Astrocyte of the spinal cord (primary cell): ENCODE measurements at regions not wholly inside any gene's neighbourhood (a gene's known extent, or its start where the extent isn't known, plus 50 kb on each side); places are given as distances from the start of the nearest gene placed in this dataset.

ENCODE experiments used
- DNase-seq: peaks from one replicate; pipeline ENCODE4 v3.0.0; 2011; ENCODE audit warnings: low read depth, low spot score
- H3K4me3 ChIP-seq: 2 replicates; pipeline ENCODE4 v1.5.1; 2011; ENCODE audit warnings: low read depth, mild to moderate bottlenecking, low read length, moderate library complexity
- in situ Hi-C: cut with HindIII; loops from 2 replicates; pipeline ENCODE4 v1.10.0; 2017; ENCODE audit warnings: low sequenced_read_pairs
- TF ChIP-seq, protein P1 (sequence below): IDR thresholded peaks from 2 replicates; pipeline ENCODE4 v1.5.1; 2012; ENCODE audit warnings: low read depth, mild to moderate bottlenecking, low read length, inconsistent platforms

DNA sequence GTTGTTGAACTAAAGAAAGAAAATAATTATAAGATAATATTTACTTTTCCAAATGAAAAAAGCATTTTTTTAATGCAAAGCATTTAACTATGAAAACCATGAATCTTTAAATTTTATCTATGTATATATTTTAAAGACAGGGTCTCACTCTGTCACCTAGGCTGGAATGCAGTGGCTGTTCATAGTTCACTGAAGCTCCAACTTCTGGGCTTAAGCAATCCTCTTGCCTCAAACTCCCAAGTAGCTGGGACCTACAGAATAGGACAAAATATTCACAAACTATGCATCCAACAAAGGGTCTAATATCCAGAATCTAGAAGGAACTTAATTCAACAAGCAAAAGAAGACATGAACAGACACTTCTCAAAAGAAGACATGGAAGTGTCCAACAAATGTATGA lies 55.9 kb upstream of the ALB start:
- in situ Hi-C loops = no loop called here
- H3K4me3 ChIP-seq = no peak overlapping the region
- TF ChIP-seq, protein P1, sequence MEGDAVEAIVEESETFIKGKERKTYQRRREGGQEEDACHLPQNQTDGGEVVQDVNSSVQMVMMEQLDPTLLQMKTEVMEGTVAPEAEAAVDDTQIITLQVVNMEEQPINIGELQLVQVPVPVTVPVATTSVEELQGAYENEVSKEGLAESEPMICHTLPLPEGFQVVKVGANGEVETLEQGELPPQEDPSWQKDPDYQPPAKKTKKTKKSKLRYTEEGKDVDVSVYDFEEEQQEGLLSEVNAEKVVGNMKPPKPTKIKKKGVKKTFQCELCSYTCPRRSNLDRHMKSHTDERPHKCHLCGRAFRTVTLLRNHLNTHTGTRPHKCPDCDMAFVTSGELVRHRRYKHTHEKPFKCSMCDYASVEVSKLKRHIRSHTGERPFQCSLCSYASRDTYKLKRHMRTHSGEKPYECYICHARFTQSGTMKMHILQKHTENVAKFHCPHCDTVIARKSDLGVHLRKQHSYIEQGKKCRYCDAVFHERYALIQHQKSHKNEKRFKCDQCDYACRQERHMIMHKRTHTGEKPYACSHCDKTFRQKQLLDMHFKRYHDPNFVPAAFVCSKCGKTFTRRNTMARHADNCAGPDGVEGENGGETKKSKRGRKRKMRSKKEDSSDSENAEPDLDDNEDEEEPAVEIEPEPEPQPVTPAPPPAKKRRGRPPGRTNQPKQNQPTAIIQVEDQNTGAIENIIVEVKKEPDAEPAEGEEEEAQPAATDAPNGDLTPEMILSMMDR = no peak

DNA sequence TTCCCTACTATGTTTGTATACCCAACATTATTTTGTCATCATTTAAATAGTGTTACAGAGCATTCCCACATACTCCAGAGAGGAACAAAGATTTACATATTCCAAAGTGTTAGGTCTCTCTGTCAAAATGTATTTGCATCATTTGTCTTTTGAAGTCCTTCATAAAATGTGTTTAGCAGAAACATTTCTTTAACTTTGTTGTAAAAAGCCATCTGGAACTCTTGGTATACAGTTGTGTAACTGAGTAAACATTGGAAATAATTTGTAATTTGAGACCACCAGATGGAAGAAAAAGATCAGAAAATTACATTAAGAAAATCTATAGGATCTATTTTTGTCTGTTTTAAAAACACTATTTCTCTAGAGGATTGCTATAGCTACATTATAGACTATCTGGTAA lies 56.6 kb upstream of the ALB start:
- TF ChIP-seq, protein P1 = no peak
- DNase-seq = no peak
- in situ Hi-C loops = no loop called here
- H3K4me3 ChIP-seq = no peak overlapping the region

More for the DNA sequence above, 55.9 kb upstream of the ALB start:
- no peak for DNase-seq

DNA sequence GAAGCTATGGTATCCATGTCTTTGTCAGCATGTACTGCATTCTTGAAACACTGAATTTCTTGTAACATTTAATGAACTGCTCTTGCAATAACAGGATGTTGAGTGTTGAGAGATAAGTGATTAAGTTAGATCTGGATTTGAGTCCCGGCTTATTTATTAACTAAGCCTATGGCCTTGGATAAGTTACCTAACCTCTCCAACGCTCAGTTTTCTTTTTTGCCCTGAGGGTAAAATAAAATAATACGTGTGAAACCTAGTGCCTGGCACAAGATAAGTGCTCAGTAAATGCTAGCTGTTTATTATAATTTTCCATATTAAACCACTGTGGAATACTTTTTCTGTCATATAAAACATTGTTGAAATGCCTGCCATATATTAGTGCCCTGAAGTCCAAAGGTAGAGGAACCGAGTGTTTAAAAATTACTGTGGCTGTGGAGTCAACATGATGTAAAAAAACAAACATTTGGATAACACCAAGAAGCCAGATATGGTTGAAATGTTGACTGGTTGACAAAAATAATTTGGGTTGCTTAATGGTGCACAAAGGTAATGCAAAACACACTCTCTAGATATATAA lies 58.6 kb upstream of the ALB start:
- DNase-seq = no peak
- in situ Hi-C loops = no loop called here

DNA sequence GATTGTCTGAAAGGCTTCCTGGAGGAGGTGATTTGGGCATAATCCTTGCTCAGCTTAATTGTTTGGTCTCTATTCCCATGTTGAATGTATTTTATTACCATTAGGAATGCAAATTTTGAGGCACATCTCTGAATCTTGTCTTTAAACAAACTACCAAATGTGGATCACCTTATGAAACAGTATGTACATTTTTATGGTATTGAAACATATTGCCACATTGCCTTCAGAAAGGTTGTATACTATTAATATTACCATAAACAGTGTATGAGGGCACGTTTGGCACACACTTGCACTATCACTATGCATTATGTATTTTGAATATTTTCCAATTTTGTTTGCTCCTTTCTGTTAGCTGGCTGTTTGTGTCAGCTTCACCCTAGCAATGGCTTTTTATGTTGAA lies 60.0 kb upstream of the ALB start:
- in situ Hi-C loops = no loop called here
- DNase-seq = no peak
- no peak overlapping the region for H3K4me3 ChIP-seq
- TF ChIP-seq, protein P1 = no peak

More for the DNA sequence above, 58.6 kb upstream of the ALB start:
- no peak overlapping the region for H3K4me3 ChIP-seq
- TF ChIP-seq, protein P1 = no peak

DNA sequence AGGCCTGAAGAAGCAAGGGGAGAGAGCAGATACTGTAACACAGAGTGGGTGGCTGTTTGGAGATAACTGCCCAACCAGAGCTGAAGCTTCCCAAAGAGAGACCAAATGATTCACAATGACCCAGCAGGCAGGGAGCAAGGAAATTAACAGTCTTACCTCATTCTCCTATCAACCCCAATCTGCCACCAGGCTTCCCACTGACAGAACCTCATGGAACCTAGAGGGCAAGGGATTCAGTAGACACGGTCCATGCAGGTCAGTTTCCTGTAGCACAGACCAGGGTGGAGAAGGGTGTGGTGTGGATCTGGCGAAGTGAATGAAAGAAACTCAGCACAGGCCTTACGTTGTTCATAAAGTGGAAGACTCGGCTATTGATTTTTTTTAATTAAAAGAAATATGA lies 60.7 kb upstream of the ALB start:
- in situ Hi-C loops = no loop called here
- TF ChIP-seq, protein P1 = no peak
- H3K4me3 ChIP-seq = no peak overlapping the region
- DNase-seq = no peak

DNA sequence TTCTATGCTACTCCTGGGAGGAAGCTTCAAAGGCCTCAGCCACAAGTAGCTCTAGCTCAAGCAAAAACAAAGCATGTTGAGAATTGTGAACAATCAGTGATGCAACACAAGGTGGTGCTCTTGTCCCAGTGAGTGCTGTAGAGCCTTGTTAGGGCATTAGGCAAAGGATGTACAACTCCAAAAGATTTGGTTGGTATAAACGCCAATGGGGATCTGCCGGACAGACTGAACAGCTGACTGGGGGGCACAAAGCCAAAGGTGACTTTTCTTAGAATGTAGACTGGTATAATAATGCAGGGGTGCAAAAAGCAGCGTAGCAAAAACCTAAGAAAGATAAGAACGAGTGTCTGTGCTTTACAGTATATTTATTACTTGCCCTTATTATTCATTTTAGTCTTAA lies 62.6 kb upstream of the ALB start:
- TF ChIP-seq, protein P1 = peak; percentile 59
- in situ Hi-C loops = no loop called here
- H3K4me3 ChIP-seq = no peak overlapping the region
- peak; percentile 61 for DNase-seq

DNA sequence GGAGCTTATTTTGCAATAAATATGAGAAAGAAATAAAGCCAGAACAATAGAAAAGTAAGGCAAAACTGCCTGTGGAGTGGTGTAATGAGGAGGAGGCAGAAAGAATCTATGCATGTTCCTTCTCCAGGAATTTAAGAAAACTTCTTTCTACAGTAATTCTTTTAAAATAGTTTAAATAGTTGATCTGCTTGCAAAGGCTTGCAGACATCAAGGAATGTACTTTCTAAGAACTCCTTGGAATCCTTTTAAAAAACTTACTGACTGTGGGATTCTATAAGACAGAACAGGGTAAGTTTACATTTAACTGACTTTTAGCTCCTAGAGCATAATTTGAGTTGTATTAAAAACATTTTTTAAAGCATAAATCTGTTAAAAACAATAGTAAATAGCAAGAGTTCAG lies 63.2 kb upstream of the ALB start:
- in situ Hi-C loops = no loop called here
- no peak for DNase-seq
- TF ChIP-seq, protein P1 = no peak
- H3K4me3 ChIP-seq = no peak overlapping the region
